Thyroid gland (tissue), 4 donors: ENCODE measurements at regions not wholly inside any gene's neighbourhood (a gene's known extent, or its start where the extent isn't known, plus 50 kb on each side); places are given as distances from the start of the nearest gene placed in this dataset.

ENCODE experiments used
- POLR2A ChIP-seq, 2 donors: fragments of 450-650 bp; IDR thresholded peaks; one replicate each; pipeline ENCODE4 v1.6.1; 2017; ENCODE audit warnings: antibody characterized with exemption in 2 of 2, mild to moderate bottlenecking in 2 of 2, moderate library complexity in 1 of 2
- TF ChIP-seq, protein P1 (sequence below), 6 experiments: fragments of 200-600 bp in 3 of 6; fragments of 450-650 bp in 3 of 6; sonication (generic) in 3 of 6; IDR thresholded peaks; one replicate each; pipeline ENCODE4 v1.5.1; 2016 to 2019; ENCODE audit warnings: antibody characterized with exemption in 6 of 6, mild to moderate bottlenecking in 2 of 6, inconsistent platforms in 1 of 6, moderate library complexity in 1 of 6

GRCh38 chr17:77349976-77350830 is 209.4 kb downstream of the SEC14L1 start:
- TF ChIP-seq, protein P1, sequence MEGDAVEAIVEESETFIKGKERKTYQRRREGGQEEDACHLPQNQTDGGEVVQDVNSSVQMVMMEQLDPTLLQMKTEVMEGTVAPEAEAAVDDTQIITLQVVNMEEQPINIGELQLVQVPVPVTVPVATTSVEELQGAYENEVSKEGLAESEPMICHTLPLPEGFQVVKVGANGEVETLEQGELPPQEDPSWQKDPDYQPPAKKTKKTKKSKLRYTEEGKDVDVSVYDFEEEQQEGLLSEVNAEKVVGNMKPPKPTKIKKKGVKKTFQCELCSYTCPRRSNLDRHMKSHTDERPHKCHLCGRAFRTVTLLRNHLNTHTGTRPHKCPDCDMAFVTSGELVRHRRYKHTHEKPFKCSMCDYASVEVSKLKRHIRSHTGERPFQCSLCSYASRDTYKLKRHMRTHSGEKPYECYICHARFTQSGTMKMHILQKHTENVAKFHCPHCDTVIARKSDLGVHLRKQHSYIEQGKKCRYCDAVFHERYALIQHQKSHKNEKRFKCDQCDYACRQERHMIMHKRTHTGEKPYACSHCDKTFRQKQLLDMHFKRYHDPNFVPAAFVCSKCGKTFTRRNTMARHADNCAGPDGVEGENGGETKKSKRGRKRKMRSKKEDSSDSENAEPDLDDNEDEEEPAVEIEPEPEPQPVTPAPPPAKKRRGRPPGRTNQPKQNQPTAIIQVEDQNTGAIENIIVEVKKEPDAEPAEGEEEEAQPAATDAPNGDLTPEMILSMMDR (IDR thresholded peaks at IDR 0.05) = no peak
- TF ChIP-seq POLR2A (IDR thresholded peaks at IDR 0.05) = no peak
